GM18951 (cell line): ENCODE measurements at regions not wholly inside any gene's neighbourhood (a gene's known extent, or its start where the extent isn't known, plus 50 kb on each side); places are given as distances from the start of the nearest gene placed in this dataset.
"Not testable (repeated sequence)": the region's sequence is repeated elsewhere in the genome, so short reads cannot be mapped to it uniquely, and the experiment has no call there.

Experiments
- in situ Hi-C: fragments of 300-500 bp; cut with MboI; formaldehyde crosslinking; loops from one replicate; pipeline ENCODE4 v1.12.0; 2022; ENCODE audit warnings: low sequenced_read_pairs, mixed read lengths, inconsistent platforms; ENCODE audit not compliant: unreplicated experiment

GRCh38 chr2:91564700-91565099 is 2873.2 kb downstream of the RPIA start:
- in situ Hi-C loops: not testable (repeated sequence)

- in situ Hi-C loops: not testable (repeated sequence)
Observed at GRCh38 chr2:91565689-91566430, 2874.4 kb downstream of the RPIA start.

GRCh38 chr2:91566611-91567010 is 2875.1 kb downstream of the RPIA start:
- in situ Hi-C loops: not testable (repeated sequence)

- in situ Hi-C loops: not testable (repeated sequence)
Observed at GRCh38 chr2:91567546-91568335, 2876.3 kb downstream of the RPIA start.

- in situ Hi-C loops: not testable (repeated sequence)
Observed at GRCh38 chr2:91568391-91569338, 2877.2 kb downstream of the RPIA start.

- in situ Hi-C loops: not testable (repeated sequence)
Observed at GRCh38 chr2:91571239-91571923, 2879.9 kb downstream of the RPIA start.

GRCh38 chr2:91573018-91573417 is 2881.5 kb downstream of the RPIA start:
- in situ Hi-C loops: not testable (repeated sequence)

GRCh38 chr2:91573755-91574154 is 2882.3 kb downstream of the RPIA start:
- in situ Hi-C loops: not testable (repeated sequence)

GRCh38 chr2:91574255-91574654 is 2882.8 kb downstream of the RPIA start:
- in situ Hi-C loops: not testable (repeated sequence)

GRCh38 chr2:91575701-91576100 is 2884.2 kb downstream of the RPIA start:
- in situ Hi-C loops: not testable (repeated sequence)

GRCh38 chr2:91577406-91577805 is 2885.9 kb downstream of the RPIA start:
- in situ Hi-C loops: not testable (repeated sequence)

- in situ Hi-C loops: not testable (repeated sequence)
Observed at GRCh38 chr2:91578678-91579077, 2887.2 kb downstream of the RPIA start.

- in situ Hi-C loops: not testable (repeated sequence)
Observed at GRCh38 chr2:91579555-91579954, 2888.1 kb downstream of the RPIA start.

GRCh38 chr2:91580043-91580442 is 2888.6 kb downstream of the RPIA start:
- in situ Hi-C loops: not testable (repeated sequence)

GRCh38 chr2:91587098-91587497 is 2895.6 kb downstream of the RPIA start:
- in situ Hi-C loops: not testable (repeated sequence)

- in situ Hi-C loops: not testable (repeated sequence)
Observed at GRCh38 chr2:91587908-91588535, 2896.5 kb downstream of the RPIA start.

GRCh38 chr2:91588782-91589223 is 2897.3 kb downstream of the RPIA start:
- in situ Hi-C loops: not testable (repeated sequence)

- in situ Hi-C loops: not testable (repeated sequence)
Observed at GRCh38 chr2:91589454-91590328, 2898.2 kb downstream of the RPIA start.
